Activated CD4-positive, alpha-beta T cell treated with anti-CD3 and anti-CD28 coated beads, Interleukin-2, amount 50 U/mL, for 16 hours (primary cell): ENCODE measurements at regions not wholly inside any gene's neighbourhood (a gene's known extent, or its start where the extent isn't known, plus 50 kb on each side); places are given as distances from the start of the nearest gene placed in this dataset.

Experiments used
- DNase-seq: peaks from one replicate; pipeline ENCODE4 v3.0.0-alpha.2; 2020

- DNase-seq: no peak
Measured at GRCh38 chr11:128361451-128362020, 225.8 kb downstream of the ETS1 start.

DNA sequence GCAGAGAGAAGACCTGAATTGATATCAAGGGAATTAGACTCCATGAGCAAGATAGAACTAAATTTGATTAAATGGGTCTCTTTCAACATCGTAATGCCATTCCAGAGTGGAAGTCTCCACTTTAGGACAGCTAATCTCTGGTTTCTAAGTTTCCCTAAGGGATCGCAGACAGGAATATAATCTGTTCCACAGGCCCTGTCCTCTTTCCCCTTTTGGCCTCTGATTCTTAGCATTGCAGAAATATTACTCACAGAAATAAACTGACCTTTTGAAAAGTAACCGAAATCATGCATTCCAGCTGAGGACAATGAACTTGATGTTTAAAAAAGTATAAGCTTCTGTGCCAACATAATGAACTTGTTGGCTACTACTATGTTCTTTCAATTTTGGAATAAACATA, 227.8 kb downstream of the ETS1 start:
- no peak for DNase-seq

GRCh38 chr11:128357073-128357472, 230.3 kb downstream of the ETS1 start:
- no peak for DNase-seq

- no peak for DNase-seq
Measured at GRCh38 chr11:128355558-128355957, 231.8 kb downstream of the ETS1 start.

GRCh38 chr11:128354476-128354875, 232.9 kb downstream of the ETS1 start:
- DNase-seq: no peak

GRCh38 chr11:128351168-128351567, 236.2 kb downstream of the ETS1 start:
- DNase-seq: no peak

DNA sequence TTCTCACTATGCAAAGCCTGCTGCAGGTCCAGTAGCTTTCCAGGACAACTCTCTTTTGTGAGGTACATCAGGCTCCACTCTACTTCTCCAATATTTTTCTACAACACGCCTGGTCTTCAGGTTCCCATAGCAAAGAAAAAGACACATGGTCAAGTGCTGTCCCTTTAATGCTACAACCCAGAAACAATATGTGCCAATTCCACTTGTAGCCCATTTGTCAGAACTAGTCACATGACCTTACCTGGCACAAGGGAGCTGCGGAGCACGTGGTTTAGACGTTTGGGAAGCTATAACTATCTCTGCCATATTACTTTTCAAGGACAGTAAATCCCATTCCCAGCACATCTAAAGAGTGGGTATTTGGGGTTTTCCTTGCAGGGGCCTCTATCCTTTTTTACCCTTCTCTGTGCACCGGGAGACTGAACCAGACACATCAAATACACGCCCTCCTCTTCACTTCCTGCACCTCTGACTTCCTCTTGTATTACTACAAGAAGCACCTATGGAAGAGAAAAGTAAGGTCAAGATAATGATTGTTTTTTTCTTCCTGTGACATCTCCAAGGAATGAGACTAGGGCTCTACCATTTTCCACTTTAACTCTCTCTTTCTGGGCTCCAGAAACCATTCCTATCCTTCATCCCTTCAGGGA, 237.6 kb downstream of the ETS1 start:
- DNase-seq: no peak

DNA sequence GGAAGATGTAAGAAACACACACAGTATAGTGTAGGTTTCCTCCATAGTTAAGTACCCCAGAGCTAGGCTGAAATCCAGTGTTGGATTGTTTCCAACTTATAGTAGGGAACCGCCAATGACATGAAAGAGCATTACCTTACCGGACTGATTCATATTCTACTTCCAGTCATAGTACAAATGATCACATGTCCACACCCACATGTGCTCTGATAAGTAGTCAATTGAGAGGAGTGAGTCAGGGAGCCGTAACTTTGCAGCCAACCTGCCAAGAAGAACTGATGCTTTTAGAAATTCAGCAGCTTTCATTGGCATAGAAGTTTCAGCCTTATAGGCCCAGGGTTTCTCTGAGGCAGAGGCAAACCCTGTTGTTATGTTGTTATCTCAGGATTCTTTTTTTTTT, 240.6 kb downstream of the ETS1 start:
- DNase-seq: peak; percentile 66

DNA sequence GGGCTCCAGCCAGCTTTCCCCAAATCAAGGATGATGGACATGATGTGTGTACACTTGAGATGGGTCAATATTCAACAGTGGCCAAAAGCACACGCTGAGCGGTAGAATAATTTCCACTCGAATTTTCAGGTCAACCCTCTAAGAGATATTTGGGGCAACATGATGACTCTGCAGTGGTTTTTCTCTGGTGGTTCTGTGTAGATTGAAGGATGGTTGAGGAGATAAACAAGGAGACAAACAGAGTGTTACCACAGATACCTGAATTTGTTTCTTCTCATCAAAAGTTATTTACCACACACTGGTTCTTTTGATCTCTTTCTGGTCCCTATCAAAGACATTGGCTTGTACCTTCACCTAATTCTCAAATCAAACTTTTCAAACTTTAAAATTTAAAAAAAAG, 242.0 kb downstream of the ETS1 start:
- DNase-seq: peak; percentile 46

DNA sequence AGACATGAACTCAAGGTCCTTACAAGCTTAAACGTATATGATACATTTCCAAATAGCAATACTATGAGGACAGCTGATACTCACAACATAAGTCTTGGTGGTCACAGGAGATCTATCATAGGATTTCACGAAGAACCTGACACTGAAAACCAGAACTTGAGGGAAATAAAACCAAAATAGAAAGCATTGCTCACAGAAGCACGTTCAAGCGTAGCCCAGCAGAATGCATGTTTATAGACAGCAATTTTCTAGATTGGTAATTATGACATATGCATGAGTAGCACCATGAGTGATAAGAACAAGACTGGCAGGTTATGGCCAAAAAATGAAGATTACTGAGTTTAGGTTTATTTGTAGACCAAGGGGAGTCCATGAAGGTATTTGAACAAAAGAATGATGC, 243.5 kb downstream of the ETS1 start:
- DNase-seq: peak; percentile 71

GRCh38 chr11:128343135-128343514, 244.2 kb downstream of the ETS1 start:
- no peak for DNase-seq

GRCh38 chr11:128342511-128343134, 244.7 kb downstream of the ETS1 start:
- peak; percentile 95 for DNase-seq

- peak; percentile 78 for DNase-seq
Measured at GRCh38 chr11:128341280-128342248, 245.8 kb downstream of the ETS1 start.

GRCh38 chr11:128339792-128340191, 247.6 kb downstream of the ETS1 start:
- peak; percentile 56 for DNase-seq

GRCh38 chr11:128338811-128339210, 248.5 kb downstream of the ETS1 start:
- DNase-seq: no peak

- no peak for DNase-seq
Measured at GRCh38 chr11:128336203-128336602, 251.2 kb downstream of the ETS1 start.

- no peak for DNase-seq
Measured at GRCh38 chr11:128335729-128336128, 251.6 kb downstream of the ETS1 start.

- no peak for DNase-seq
Measured at GRCh38 chr11:128334311-128335044, 252.9 kb downstream of the ETS1 start.

GRCh38 chr11:128331317-128331716, 256.0 kb downstream of the ETS1 start:
- no peak for DNase-seq

DNA sequence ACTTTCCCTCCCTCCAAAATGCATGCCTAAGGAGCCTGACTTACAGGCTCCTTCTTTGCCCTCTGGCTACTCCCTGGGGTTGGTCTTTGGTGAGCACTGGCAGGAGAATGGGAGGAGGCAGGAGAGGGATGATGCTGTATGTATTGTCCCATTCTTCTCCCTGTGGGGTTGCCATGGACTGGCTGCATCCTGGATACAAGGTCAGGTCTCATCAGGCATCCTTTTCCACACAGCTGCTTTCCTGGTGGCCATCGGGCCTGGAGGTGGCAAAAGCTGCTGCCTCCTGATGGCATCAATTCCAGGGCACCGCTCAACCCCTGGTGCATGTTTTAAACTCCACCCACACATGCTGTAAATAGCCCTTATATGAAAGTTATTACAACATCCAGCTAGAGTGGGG, 257.2 kb downstream of the ETS1 start:
- no peak for DNase-seq

DNA sequence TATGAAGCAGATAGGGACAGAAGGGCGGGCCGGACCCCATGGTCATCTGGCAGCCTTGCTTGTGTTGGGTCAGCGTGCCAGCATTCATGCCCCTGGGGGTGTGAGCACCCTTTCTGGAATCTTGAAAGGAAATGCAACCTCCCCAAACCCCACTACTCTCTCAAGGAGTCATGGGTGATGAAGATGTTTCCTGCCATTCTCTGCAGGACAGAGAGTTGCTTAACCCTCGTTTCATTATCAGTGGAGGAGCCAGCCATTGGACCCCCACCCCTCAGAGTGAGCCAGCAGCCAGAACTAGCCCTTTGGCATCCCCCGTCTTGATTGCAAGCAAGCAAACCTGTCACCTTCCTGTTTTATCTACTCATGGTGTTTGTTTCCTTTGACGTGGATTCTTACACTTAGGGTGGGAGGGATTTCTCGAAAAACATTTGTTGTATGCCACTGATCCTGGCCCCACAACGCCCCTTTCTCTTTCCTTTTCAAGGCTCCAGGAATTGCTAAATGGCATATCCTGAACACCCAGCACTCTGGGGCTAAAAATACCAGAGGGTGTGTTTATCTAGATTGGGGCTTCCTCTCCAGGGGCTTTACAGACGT, 258.3 kb downstream of the ETS1 start:
- DNase-seq: no peak

DNA sequence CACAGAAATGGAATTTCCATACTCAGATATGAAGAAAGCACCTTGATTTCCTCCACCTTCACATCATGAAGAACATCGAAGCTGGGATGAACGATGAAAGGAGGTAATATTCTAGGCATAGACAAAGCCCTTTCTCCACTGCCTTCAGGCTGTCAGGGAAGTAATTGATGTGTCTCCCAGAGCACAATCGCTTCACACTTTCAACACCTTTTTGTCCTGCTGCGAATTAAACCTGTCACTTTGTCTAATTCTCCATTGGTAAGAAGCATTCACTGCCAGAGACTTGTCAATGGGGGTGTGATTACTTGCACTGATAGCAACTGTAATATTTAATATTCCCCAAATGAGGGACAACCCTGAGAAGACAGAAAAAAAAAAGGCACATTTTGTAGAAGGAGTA, 260.1 kb downstream of the ETS1 start:
- DNase-seq: no peak
